ENCODE measurements at regions not wholly inside any gene's neighbourhood (a gene's known extent, or its start where the extent isn't known, plus 50 kb on each side); places are given as distances from the start of the nearest gene placed in this dataset.

- ATAC-seq (ENCODE audit: insufficient number of reproducible peaks, low FRiP score, low read depth) (no peak), DNase-seq (ENCODE audit: low spot score) (no peak)
- Histone ChIP-seq H3K4me3 (no peak overlapping the region), H3K4me1 (ENCODE audit: control insufficient read depth in 1 of 2, low read depth in 2 of 2) (no peaks in the 10 kb centered on the region), H3K9me3 (no peaks in the 10 kb centered on the region), H3K27ac (no peak overlapping the region), H3K36me3 (no peaks in the 10 kb centered on the region), H3K27me3 (replicated peaks; ENCODE audit: insufficient read depth) (no peaks in the 10 kb centered on the region)
- TF ChIP-seq, protein P1, sequence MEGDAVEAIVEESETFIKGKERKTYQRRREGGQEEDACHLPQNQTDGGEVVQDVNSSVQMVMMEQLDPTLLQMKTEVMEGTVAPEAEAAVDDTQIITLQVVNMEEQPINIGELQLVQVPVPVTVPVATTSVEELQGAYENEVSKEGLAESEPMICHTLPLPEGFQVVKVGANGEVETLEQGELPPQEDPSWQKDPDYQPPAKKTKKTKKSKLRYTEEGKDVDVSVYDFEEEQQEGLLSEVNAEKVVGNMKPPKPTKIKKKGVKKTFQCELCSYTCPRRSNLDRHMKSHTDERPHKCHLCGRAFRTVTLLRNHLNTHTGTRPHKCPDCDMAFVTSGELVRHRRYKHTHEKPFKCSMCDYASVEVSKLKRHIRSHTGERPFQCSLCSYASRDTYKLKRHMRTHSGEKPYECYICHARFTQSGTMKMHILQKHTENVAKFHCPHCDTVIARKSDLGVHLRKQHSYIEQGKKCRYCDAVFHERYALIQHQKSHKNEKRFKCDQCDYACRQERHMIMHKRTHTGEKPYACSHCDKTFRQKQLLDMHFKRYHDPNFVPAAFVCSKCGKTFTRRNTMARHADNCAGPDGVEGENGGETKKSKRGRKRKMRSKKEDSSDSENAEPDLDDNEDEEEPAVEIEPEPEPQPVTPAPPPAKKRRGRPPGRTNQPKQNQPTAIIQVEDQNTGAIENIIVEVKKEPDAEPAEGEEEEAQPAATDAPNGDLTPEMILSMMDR (IDR thresholded peaks at IDR 0.05): no peak
Measured at GRCh38 chr22:49276567-49276966, 551.1 kb downstream of the BRD1 start.

DNA sequence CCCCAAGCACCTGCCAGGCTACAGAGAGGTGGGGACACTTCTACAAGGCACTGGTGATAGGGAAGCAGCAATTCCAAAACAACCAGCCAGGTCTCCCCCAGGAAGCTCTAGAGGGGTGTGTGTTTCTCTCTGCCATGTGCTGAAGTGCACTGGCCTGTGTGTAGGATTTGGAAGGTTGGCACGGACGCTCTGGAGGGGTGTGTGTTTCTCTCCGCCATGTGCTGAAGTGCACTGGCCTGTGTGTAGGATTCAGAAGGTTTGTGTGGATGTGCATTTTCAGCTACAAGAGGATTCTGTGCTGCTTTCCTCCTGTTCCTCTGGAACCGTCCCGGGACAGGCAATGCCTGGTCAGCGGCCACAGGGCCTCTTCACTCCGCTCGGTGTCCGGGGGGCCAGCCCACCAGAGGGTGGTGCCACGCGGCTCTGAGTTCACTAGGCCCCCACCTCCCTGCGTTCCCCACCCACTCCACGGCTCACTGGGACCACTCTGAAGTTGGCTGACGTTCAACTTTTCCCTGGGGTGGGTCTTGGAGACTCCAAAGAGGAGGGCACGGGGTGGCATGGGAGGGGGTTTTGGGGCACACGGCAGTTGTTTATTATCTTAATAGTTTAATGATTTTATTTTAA is 552.8 kb downstream of the BRD1 start:
- Histone ChIP-seq H3K4me1 (ENCODE audit: control insufficient read depth in 1 of 2, low read depth in 2 of 2) (no peaks in the 10 kb centered on the region), H3K27ac (no peak overlapping the region), H3K27me3 (replicated peaks; ENCODE audit: insufficient read depth) (no peaks in the 10 kb centered on the region), H3K9me3 (no peaks in the 10 kb centered on the region), H3K36me3 (no peaks in the 10 kb centered on the region), H3K4me3 (no peak overlapping the region)
- TF ChIP-seq, protein P1 (IDR thresholded peaks at IDR 0.05): no peak
- no peak for ATAC-seq (ENCODE audit: insufficient number of reproducible peaks, low FRiP score, low read depth)
- DNase-seq (ENCODE audit: low spot score): no peak

GRCh38 chr22:49272546-49273125 is 555.0 kb downstream of the BRD1 start:
- Histone ChIP-seq H3K9me3 (no peaks in the 10 kb centered on the region), H3K27ac (no peak overlapping the region), H3K4me1 (ENCODE audit: control insufficient read depth in 1 of 2, low read depth in 2 of 2) (no peaks in the 10 kb centered on the region), H3K27me3 (replicated peaks; ENCODE audit: insufficient read depth) (no peaks in the 10 kb centered on the region), H3K36me3 (no peaks in the 10 kb centered on the region), H3K4me3 (no peak overlapping the region)
- no peak for ATAC-seq (ENCODE audit: insufficient number of reproducible peaks, low FRiP score, low read depth)
- DNase-seq (ENCODE audit: low spot score): no peak
- TF ChIP-seq, protein P1 (IDR thresholded peaks at IDR 0.05): no peak

DNA sequence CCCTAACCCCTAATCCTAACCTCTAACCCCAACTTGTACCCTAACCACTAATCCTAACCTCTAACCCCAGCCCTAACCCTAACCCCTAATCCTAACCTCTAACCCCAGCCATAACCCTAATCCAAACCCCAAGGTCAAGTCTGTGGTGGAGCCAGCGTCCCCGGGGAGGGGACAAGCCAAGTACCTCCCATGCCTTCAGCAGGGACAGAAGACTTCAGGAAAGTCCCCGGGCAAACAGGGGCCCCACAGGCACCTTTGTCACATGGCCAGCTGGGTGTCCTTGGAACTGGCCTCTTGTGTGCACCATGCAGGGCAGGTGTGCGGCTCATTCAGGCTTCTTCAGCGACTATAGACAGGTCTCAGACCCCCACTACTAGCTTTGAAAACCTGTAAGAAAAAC is 555.8 kb downstream of the BRD1 start:
- Histone ChIP-seq H3K27ac (no peak overlapping the region), H3K4me3 (no peak overlapping the region), H3K27me3 (replicated peaks; ENCODE audit: insufficient read depth) (no peaks in the 10 kb centered on the region), H3K9me3 (no peaks in the 10 kb centered on the region), H3K36me3 (no peaks in the 10 kb centered on the region), H3K4me1 (ENCODE audit: control insufficient read depth in 1 of 2, low read depth in 2 of 2) (no peaks in the 10 kb centered on the region)
- no peak for ATAC-seq (ENCODE audit: insufficient number of reproducible peaks, low FRiP score, low read depth)
- DNase-seq (ENCODE audit: low spot score): no peak
- TF ChIP-seq, protein P1 (IDR thresholded peaks at IDR 0.05): no peak

DNA sequence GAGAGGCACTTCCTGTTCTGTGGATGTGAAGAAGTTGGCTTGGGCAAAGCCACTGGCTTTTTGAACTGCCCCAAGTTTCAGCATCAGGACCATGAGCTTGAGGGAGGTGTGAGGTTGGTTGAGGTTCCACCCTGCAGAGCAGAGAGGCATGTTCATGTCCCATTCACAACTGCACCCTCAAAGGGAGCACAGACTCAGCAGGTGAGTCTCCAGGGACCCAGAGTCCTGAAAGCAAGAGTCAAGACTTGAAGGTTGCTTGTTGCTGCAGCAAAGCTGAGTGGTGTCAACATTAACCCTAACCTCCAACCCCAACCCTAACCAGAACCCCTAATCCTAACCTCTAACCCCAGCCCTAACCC is 556.3 kb downstream of the BRD1 start:
- TF ChIP-seq, protein P1 (IDR thresholded peaks at IDR 0.05): no peak
- Histone ChIP-seq H3K4me3 (no peak overlapping the region), H3K27me3 (replicated peaks; ENCODE audit: insufficient read depth) (no peaks in the 10 kb centered on the region), H3K4me1 (ENCODE audit: control insufficient read depth in 1 of 2, low read depth in 2 of 2) (no peaks in the 10 kb centered on the region), H3K27ac (no peak overlapping the region), H3K9me3 (no peaks in the 10 kb centered on the region), H3K36me3 (no peaks in the 10 kb centered on the region)
- ATAC-seq (ENCODE audit: insufficient number of reproducible peaks, low FRiP score, low read depth) (no peak), DNase-seq (ENCODE audit: low spot score) (no peak)
